AG08395 (cell line): ENCODE measurements at regions not wholly inside any gene's neighbourhood (a gene's known extent, or its start where the extent isn't known, plus 50 kb on each side); places are given as distances from the start of the nearest gene placed in this dataset.

Source experiments
- DNase-seq: peaks from one replicate; pipeline ENCODE4 v3.0.0; 2012; ENCODE audit warnings: mixed read lengths, low spot score

GRCh38 chr4:167290678-167291077 is 56.4 kb upstream of the SPOCK3 start:
- no peak for DNase-seq

DNA sequence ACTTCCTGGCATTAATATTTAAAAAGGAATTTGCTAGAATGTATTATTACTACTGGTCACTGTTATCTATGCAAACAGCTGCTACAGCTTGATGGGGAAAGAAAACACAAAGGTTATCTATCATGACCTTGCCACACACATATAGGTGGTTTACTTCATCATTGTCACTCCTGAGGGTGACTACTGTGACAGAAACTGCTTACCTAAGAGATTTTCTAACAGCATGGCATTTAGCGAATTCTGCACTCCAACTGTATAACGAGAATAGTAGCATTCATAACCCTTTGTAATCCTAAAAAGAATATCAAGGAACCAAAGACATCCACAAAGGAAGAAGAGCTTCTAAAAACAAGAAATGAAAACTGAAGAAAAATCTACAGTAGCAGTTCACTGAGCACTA is 74.6 kb upstream of the SPOCK3 start:
- no peak for DNase-seq

DNA sequence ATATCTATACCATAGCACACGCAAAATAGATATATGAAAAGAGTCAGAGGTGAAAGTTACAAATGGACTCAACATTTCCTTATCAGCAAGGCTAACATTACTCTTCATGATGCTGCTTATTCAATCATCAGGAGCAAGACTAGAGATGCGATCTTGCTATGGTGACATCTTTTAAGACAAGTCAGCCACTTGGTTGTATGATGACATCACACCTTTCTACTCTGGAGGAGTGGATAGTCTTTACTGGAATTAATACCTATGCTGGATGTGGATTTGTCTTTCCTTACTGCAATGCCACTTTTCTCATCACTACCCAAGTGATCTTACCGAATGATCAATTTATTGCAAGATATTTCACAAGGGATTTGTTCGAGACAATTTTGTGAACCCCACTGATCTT is 87.0 kb upstream of the SPOCK3 start:
- DNase-seq: no peak

DNA sequence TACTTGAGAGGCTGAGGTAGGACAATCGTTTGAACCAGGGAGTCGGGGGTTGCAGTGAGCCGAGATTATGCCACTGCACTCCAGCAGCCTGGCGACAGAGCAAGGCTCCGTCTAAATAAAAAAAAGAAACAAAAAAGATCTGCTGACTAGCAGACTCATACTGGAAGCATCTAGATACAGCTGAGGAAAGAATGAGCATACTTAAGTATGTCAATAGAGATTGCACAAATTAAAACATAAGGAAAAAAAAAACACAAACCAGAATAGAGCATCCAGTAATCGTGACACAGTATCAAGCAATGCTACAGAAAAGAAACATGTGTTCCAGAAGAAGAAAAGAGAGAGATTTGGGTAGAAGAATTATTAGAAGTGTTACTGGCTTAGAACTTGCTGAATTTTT is 105.5 kb upstream of the SPOCK3 start:
- no peak for DNase-seq

DNA sequence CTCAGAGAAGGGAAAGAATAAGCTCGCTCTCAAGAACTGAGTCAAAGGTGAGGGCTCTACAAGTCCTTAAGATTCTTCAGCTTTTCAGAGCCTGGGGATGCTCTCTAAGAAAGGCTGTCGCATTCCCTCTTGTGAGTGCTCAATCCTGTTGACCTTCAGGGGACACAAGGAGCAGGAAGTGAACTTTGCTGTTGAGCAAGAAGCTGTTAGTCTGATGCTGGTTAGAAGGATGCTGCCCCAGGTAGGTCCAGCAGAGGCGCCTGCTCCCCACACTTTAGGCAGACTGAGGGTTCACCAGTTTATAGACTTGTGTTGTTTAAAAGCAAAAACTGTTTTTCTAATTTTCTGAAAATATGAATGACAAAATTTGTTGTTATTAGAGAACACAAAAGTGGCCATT is 125.4 kb upstream of the SPOCK3 start:
- no peak for DNase-seq

DNA sequence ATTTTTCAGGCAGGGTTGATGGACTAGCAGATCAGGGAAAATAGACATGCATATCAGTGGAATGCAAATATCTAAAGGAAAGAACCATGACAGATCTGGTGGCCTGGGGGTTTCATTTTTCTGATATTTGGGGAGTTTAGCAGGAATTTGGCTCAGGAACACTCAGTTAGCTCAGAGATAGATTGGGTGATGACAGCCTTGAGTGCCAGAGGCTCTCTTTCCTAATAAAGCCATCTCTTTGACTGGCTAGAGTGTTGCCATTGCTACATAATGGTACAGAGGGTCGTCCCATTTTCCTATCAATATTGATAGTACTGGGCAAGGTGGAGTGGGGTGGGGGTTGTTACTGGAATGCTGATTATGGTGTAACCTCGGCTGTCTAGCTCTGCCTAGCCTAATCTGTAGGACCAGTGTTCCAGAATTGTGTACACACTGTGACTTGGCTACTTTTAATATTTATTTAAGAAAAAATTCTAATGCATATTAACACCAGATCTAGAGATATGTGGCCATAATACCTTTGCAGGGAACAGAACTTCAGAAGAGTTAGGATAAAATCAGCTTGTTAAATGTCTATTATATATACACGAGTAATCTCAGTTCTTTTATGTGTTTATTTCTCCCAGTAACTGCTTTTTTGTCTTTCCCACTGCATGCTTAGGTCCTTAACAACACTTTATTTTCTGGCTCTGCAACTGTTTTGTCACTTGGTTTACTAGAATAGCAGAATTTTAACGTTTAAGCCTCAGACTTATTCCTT is 145.0 kb upstream of the SPOCK3 start:
- no peak for DNase-seq

DNA sequence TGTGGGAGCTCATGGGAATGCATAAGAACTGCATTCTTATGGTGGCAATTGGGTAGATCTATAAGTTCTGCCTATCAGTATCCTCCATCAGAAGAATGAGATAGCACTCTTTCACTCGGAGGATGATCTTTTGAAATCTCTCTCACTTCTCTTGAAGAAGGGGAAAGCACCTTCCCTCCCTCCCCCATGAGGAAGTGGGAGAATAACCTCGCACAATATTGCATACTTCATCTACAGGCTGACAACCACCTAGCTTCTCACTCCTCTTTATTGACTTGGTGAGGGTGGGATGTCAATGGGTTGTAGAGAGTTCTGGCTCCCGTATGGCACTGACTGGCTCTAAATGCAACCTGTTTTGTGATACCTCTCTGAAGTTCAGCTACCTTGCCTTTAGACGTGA is 146.7 kb upstream of the SPOCK3 start:
- DNase-seq: no peak

- DNase-seq: no peak
Observed at GRCh38 chr4:167383291-167383690, 149.0 kb upstream of the SPOCK3 start.

DNA sequence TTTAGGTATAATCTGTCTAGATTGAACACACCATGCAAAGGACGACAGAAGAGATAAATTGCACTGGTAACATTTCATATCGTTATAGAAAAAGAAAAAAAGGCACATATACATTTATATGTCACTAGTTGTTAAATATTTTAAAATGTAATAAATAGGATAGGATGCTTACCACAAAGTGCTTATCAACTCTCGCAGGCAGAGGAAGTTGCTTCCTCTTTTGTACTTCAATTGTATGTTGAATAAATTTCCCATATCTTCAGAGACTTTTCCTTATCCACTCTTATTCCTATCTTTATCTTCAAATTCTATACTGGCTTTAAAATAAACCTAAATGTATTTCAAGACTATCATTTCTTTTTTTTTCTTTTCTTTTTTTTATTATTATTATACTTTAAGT is 163.3 kb upstream of the SPOCK3 start:
- no peak for DNase-seq

- no peak for DNase-seq
Observed at GRCh38 chr4:167399201-167399600, 164.9 kb upstream of the SPOCK3 start.

DNA sequence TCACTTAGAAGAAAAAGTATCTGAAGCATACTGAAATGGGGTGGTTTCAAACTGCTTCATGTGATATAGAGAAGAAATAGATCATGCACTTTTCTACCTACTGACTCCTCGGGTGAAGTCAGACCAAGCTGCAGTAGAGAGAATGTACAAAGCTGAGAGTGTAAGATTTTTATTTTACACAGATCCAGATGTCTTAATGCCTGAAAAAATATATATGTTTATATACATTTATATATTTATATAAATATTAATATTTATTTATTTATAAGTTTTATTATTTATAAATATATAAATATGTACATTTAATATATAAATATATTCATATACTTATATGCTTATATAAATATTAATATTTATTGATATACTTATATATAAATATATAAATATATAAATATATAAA is 171.9 kb upstream of the SPOCK3 start:
- DNase-seq: no peak

- no peak for DNase-seq
Observed at GRCh38 chr4:167415461-167415860, 181.2 kb upstream of the SPOCK3 start.

- no peak for DNase-seq
Observed at GRCh38 chr4:167419468-167420140, 185.3 kb upstream of the SPOCK3 start.

GRCh38 chr4:167421201-167421600 is 186.9 kb upstream of the SPOCK3 start:
- DNase-seq: no peak

DNA sequence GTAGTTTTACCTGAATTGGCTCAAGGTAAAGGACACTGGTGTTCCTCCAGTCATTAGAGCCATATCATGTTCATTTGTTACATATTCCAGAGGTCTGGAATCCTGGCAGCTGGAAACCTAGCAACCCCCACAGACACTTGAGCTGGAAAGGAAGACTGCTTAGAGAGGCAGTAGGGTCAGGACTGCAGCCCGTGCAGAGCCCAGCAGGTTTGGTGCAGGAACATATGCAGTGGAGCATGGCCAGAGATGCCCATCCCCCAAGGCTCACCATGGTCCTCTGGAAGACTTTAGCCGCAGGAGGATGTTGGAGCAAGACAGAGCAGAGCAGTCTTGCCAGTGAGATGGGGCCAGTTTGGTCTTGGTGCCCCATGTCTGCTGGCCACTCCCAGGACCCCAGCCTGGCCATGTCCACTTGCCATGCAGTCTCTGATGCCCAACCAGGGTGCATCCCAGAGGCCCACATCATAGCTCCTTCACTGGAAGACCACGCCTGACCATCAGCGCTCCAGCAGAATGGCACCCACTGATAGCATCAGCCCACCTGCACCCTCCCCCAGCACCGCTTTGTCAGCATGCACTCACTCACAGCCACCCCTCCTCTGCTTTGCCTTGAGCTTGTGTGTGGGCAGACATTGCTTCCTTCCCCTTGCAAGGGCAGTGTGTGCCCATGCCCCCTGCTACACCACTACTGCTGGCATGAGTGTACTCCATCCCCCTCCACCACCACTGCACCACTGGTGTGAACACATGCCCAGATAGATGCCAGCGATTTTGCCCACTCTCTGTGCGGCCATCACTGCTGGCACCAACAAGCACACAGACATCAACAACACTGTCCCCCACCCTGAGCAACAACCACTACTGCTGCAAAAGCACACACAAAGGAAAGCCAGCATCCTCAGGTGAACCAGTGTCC is 190.3 kb upstream of the SPOCK3 start:
- DNase-seq: no peak

DNA sequence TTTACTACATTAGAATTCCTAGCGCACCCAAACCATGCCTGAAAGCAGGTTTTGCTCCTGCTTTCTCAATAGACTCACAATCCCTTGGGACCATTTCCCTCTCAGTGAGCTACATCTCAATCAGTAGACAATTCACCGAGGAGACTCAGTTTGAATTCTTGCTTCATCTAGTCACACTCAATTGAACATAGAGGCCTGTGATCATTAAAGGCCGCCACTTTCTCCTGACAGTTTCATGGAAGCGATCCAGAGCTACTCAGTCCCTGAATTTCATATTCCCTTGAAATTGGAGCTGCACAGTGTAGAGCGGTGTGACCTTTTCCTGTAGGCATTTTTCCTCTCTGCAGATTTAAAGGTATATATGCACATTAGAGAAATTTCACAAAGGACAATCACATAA is 193.9 kb upstream of the SPOCK3 start:
- DNase-seq: no peak

DNA sequence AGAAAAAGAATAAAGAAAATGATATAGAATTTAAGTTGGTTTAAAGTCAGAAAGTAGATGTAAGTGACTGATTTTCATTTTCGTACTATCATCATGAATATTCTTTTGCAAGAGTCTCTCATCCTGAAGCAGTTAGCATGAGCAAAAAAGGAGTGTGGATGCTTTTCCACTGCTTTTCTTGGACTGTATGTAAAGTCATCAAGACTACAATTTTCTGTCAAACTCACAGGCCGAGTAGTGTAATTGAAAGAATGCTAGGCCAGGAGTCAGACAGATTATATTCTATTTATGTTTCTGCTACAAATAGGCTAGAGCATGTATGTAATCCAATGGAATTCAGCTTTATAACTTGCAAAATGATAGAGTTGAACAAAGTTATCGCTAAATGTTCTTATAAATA is 197.1 kb upstream of the SPOCK3 start:
- DNase-seq: no peak

GRCh38 chr4:167435786-167436185 is 201.5 kb upstream of the SPOCK3 start:
- DNase-seq: no peak

DNA sequence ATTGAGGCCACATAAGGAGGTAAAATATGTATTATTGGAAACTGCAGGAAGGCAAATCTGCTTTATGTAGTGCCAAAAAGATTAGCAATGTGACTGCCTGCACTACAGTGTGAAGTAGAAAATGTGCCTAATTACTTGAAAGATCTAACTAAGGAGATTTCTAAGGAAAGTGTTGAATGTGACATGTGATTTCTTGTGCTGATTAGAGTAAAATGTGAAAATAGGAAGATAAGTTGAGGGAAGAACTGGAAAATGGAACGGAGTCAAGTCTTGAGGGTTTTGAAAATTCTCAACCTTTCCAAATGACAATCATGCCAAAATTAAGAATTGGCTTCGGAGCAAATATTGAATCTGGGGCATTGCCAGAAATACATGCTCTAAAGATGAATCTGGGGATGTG is 209.5 kb upstream of the SPOCK3 start:
- no peak for DNase-seq

- no peak for DNase-seq
Observed at GRCh38 chr4:167452922-167453430, 218.7 kb upstream of the SPOCK3 start.

DNA sequence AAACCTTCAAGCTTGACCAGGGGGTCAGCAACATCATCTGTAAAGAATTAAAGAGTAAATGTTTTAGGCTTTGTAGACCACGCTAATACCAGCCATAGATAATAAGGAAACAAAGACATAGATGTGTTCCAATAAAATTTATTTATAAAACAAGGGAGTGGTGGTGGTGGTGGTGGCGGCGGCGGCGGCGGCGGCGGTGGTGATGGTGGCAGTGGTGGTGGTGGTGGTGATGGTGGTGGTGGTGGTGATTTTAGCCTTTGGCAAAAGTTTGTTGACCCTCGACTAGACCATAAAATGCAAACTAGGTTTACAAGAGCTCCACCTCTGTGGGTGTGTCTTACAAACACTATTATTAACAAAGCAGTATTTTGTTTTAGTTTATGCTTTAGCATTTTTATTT is 222.3 kb upstream of the SPOCK3 start:
- DNase-seq: no peak

DNA sequence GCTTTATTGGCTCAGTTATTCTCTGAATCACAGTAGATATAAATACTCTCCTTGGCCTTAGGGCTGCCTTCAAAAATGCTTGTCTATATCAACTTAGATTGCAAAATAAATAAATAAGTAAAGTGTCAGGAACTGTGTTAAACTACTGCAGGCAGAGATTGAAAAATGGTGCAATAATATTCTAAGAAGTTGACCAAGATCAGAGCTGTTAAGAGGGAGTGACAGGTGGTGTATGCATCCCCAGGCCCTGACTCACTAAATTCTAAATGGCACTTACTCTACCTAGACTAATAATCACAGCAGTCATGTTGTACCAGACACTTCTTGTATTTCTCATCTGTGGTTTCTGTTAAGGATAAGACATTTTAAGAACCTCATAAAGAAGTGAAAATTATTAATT is 235.1 kb upstream of the SPOCK3 start:
- DNase-seq: no peak

DNA sequence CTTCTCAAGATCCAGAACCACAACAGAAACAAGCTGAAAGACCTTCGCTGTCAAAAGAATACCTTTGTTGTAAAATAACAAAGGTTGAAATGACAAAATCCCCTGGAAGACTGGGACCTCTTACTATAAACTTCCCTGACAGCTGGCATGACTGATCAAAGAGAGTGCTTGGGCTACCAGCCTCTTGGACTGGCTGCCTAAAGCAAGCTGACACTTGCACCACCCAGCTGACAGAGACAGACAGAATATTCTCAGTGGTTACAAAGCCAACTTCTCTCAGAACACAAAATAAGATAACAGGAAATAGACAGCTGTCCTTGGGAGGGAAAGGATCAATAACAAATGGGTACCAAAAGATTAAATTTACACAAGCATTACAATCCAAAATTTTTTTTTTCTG is 241.7 kb upstream of the SPOCK3 start:
- no peak for DNase-seq
